SK-N-DZ (cell line): ENCODE measurements at regions not wholly inside any gene's neighbourhood (a gene's known extent, or its start where the extent isn't known, plus 50 kb on each side); places are given as distances from the start of the nearest gene placed in this dataset.
"Not testable (repeated sequence)": the region's sequence is repeated elsewhere in the genome, so short reads cannot be mapped to it uniquely, and the experiment has no call there.

Experiments
- DNase-seq: peaks from one replicate; pipeline ENCODE4 v3.0.0-alpha.2; 2015; ENCODE audit warnings: low spot score

- DNase-seq, result no peak
Measured at GRCh38 chr16:60392380-60392779, 1643.9 kb downstream of the CDH8 start.

GRCh38 chr16:60371591-60371990 lies 1637.5 kb upstream of the GOT2 start:
- DNase-seq, result peak; percentile 16

GRCh38 chr16:60367739-60368138 lies 1633.6 kb upstream of the GOT2 start:
- no peak for DNase-seq

- no peak for DNase-seq
Measured at GRCh38 chr16:60363566-60363965, 1629.5 kb upstream of the GOT2 start.

- not testable (repeated sequence) for DNase-seq
Measured at GRCh38 chr16:60359866-60360265, 1625.8 kb upstream of the GOT2 start.

- not testable (repeated sequence) for DNase-seq
Measured at GRCh38 chr16:60359412-60359811, 1625.3 kb upstream of the GOT2 start.

GRCh38 chr16:60357876-60358522 lies 1623.9 kb upstream of the GOT2 start:
- not testable (repeated sequence) for DNase-seq

- no peak for DNase-seq
Measured at GRCh38 chr16:60346256-60346655, 1612.1 kb upstream of the GOT2 start.

GRCh38 chr16:60337671-60338070 lies 1603.6 kb upstream of the GOT2 start:
- DNase-seq, result no peak

- DNase-seq, result no peak
Measured at GRCh38 chr16:60331168-60331567, 1597.1 kb upstream of the GOT2 start.

GRCh38 chr16:60329108-60329507 lies 1595.0 kb upstream of the GOT2 start:
- no peak for DNase-seq

- peak; percentile 4 for DNase-seq
Measured at GRCh38 chr16:60328152-60328551, 1594.0 kb upstream of the GOT2 start.

GRCh38 chr16:60318486-60318885 lies 1584.4 kb upstream of the GOT2 start:
- no peak for DNase-seq

- DNase-seq, result no peak
Measured at GRCh38 chr16:60310846-60311445, 1576.8 kb upstream of the GOT2 start.

GRCh38 chr16:60304720-60305119 lies 1570.6 kb upstream of the GOT2 start:
- no peak for DNase-seq

- DNase-seq, result no peak
Measured at GRCh38 chr16:60304066-60304465, 1570.0 kb upstream of the GOT2 start.

- DNase-seq, result no peak
Measured at GRCh38 chr16:60302676-60303075, 1568.6 kb upstream of the GOT2 start.

GRCh38 chr16:60302261-60302660 lies 1568.1 kb upstream of the GOT2 start:
- DNase-seq, result no peak

GRCh38 chr16:60299241-60299776 lies 1565.2 kb upstream of the GOT2 start:
- DNase-seq, result no peak

GRCh38 chr16:60295451-60295850 lies 1561.3 kb upstream of the GOT2 start:
- no peak for DNase-seq

GRCh38 chr16:60285794-60286193 lies 1551.7 kb upstream of the GOT2 start:
- DNase-seq, result no peak

GRCh38 chr16:60279061-60279665 lies 1545.0 kb upstream of the GOT2 start:
- no peak for DNase-seq
